GM08714 (cell line): ENCODE measurements at regions not wholly inside any gene's neighbourhood (a gene's known extent, or its start where the extent isn't known, plus 50 kb on each side); places are given as distances from the start of the nearest gene placed in this dataset.

Experiments
- H3K4me3 ChIP-seq: fragments of 200-500 bp; sonication (Bioruptor generic); 2 replicates; pipeline ENCODE4 v1.5.1; 2014; ENCODE audit warnings: mild to moderate bottlenecking, low read length, inconsistent platforms
- ZNF274 ChIP-seq: IDR thresholded peaks from 2 replicates; pipeline ENCODE4 v1.6.1; 2012; ENCODE audit warnings: mild to moderate bottlenecking, low read depth, low read length

DNA sequence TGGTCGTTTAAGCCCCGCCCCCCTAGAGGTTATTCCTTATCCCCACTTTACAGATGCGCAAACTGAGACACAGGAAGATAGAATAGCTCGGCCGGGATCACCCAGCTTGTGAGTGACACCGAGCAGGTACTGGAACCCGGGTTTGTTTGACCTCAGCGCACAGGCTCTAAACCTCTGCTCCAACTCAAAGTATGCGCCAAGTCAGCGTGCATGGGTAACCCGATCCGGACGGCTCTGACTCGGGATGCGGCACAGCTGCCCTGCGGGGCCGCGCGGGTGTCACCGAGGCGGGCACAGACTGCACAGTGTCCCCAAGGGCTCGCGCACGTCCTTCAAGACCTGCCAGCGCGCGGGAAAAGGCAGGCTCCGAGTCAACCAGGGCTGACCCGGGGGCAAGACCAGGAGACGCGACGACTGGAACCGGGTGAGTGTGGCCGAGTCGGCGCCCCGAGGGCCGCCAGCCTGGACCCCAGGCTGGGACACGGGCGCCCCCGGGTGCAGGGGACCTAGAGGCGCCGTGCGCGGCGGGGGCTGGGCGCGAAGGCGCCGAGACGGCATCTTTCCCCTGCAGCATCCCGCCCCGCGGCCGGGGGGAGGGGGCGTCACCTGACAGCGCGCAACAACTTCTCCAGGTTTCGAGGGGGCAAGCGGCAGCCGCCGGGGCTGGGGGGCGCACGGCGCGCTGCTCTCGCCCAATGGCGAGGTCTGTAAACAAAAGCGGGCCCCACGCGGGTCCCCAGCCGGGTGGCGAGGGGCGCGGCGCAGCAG is 101.9 kb upstream of the SOD1 start:
- H3K4me3 ChIP-seq = peak overlapping the region; percentile 56
- TF ChIP-seq ZNF274 = no peak

- H3K4me3 ChIP-seq = no peak overlapping the region
- no peak for TF ChIP-seq ZNF274
These were observed 102.8 kb upstream of the SOD1 start for GRCh38 chr21:31556662-31557061.

DNA sequence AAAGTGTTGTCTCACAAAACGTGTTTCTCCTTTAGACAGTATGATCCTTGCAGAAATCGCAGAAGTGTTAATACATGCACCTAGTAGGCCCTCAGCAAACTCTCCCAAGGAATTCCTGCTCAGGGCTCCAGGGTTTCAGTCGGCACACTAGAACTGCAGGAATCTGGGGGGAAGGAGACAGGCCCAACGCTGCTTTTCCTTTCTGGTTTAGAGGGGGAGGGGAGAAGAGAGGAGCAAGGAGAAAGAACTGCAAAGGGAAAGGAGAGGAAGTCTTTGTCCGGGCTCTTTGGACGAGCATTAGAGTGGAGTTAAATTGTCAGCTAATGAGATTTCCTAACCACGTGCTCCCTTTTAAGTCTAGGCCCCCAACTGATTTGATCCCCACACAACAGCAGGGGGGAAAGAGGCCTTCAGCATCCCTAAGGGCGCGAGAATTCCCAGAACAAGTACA is 103.7 kb upstream of the SOD1 start:
- no peak overlapping the region for H3K4me3 ChIP-seq
- TF ChIP-seq ZNF274 = no peak

- no peak for TF ChIP-seq ZNF274
- no peak overlapping the region for H3K4me3 ChIP-seq
These were observed 104.9 kb upstream of the SOD1 start for GRCh38 chr21:31554511-31555022.

- no peak overlapping the region for H3K4me3 ChIP-seq
- TF ChIP-seq ZNF274 = no peak
These were observed 105.6 kb upstream of the SOD1 start for GRCh38 chr21:31553926-31554325.

DNA sequence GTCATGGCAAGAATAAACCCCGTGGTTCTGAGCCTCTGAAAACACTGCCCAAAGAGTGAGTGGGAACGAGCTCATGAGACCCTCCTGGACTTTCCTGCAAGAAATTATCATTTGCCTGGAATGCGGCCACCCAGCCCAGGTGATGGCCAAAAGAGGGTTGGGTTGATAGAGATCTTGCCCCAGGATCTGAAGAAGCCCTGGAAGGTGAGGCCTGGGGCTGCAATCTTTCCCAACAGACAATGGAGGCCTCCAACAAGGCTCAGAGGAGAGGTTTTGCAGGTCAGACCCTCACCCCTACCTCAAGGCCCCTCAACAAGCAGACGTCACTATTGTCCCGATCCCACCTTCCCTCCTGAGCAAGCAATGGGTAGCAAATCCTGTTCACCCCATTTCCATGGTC is 106.0 kb upstream of the SOD1 start:
- TF ChIP-seq ZNF274 = no peak
- H3K4me3 ChIP-seq = no peak overlapping the region

DNA sequence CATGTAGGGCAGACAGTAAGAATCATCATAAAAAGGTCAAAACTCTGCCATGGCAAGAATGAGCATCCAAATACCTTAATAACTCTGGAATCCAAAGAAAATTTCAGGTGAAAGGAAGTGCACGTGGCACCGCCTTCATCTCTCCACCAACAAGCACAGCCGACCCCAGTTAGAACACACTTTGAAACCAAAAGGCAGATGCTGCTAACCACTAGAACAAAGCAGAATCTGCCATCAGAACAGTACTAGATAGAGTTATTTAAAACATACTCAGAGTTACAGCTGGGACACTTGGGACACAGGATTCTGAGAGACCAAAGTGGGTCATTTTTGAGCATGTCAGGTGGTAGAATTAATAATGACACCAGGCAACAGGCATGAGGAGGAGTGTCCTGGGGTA is 106.7 kb upstream of the SOD1 start:
- TF ChIP-seq ZNF274 = no peak
- H3K4me3 ChIP-seq = no peak overlapping the region

DNA sequence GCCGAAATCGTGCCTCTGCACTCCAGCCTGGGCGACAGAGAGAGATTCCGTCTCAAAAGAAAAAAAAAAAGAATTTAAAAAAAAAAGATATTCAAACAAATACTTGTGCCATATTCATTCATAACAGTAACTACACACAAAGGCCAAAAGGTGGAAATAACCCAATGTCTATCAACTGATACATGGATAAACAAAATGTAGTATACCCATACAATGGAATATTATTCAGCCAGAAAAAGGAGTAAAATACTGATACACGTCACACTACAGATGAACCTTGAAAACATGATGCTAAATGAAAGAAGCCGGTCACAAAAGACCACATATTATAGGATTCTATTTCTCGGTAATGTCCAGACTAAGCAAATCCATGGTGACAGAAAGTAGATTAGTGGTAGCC is 109.4 kb upstream of the SOD1 start:
- no peak overlapping the region for H3K4me3 ChIP-seq
- TF ChIP-seq ZNF274 = no peak

GRCh38 chr21:31548688-31549087 is 110.8 kb upstream of the SOD1 start:
- no peak overlapping the region for H3K4me3 ChIP-seq
- TF ChIP-seq ZNF274 = no peak

- no peak for TF ChIP-seq ZNF274
- no peak overlapping the region for H3K4me3 ChIP-seq
These were observed 112.9 kb upstream of the SOD1 start for GRCh38 chr21:31546443-31547170.

DNA sequence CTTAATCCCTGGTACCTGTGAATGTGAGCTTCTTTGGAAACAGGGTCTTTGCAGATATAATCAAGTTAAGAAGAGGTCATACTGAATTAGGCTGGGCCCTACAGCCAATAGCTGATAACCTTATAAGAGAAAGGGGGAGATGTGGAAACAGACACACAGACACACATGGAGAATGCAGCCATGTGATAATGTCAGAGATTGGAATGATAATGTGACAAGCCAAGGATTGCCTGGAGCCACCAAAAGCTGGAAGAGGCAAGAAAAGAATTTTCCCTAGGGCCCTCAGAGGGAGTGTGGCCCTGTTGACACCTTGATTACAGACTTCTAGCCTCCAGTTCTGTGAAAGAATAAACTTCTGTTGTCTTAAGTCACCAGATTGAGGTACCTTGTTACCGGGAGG is 114.5 kb upstream of the SOD1 start:
- TF ChIP-seq ZNF274 = no peak
- H3K4me3 ChIP-seq = no peak overlapping the region

GRCh38 chr21:31543191-31543590 is 116.3 kb upstream of the SOD1 start:
- H3K4me3 ChIP-seq = no peak overlapping the region
- no peak for TF ChIP-seq ZNF274

GRCh38 chr21:31538816-31539215 is 120.7 kb upstream of the SOD1 start:
- no peak for TF ChIP-seq ZNF274
- H3K4me3 ChIP-seq = no peak overlapping the region

GRCh38 chr21:31537872-31538576 is 121.5 kb upstream of the SOD1 start:
- no peak overlapping the region for H3K4me3 ChIP-seq
- no peak for TF ChIP-seq ZNF274
